ENCODE measurements at regions not wholly inside any gene's neighbourhood (a gene's known extent, or its start where the extent isn't known, plus 50 kb on each side); places are given as distances from the start of the nearest gene placed in this dataset.
"Not testable (repeated sequence)": the region's sequence is repeated elsewhere in the genome, so short reads cannot be mapped to it uniquely, and the experiment has no call there.

- no peak overlapping the region for H3K4me3 ChIP-seq (ENCODE audit: low read depth, low read length)
- TF ChIP-seq CTCF (IDR thresholded peaks at IDR 0.05; ENCODE audit: insufficient read depth, low read depth, low read length) = no peak
- DNase-seq (ENCODE audit: low read depth) = no peak
Measured at GRCh38 chr1:215287362-215287761, 204.8 kb downstream of the KCNK2 start.

GRCh38 chr1:215290018-215290417 lies 207.5 kb downstream of the KCNK2 start:
- DNase-seq (ENCODE audit: low read depth) = no peak
- H3K4me3 ChIP-seq (ENCODE audit: low read depth, low read length) = no peak overlapping the region

GRCh38 chr1:215292932-215293331 lies 210.4 kb downstream of the KCNK2 start:
- no peak for TF ChIP-seq CTCF (IDR thresholded peaks at IDR 0.05; ENCODE audit: insufficient read depth, low read depth, low read length)
- H3K4me3 ChIP-seq (ENCODE audit: low read depth, low read length) = no peak overlapping the region
- DNase-seq (ENCODE audit: low read depth) = no peak

More at GRCh38 chr1:215290018-215290417, 207.5 kb downstream of the KCNK2 start:
- TF ChIP-seq CTCF (IDR thresholded peaks at IDR 0.05; ENCODE audit: insufficient read depth, low read depth, low read length) = no peak

GRCh38 chr1:215306426-215306825 lies 223.9 kb downstream of the KCNK2 start:
- DNase-seq (ENCODE audit: low read depth) = no peak
- TF ChIP-seq CTCF (IDR thresholded peaks at IDR 0.05; ENCODE audit: insufficient read depth, low read depth, low read length) = no peak

GRCh38 chr1:215321802-215322201 lies 239.3 kb downstream of the KCNK2 start:
- no peak overlapping the region for H3K4me3 ChIP-seq (ENCODE audit: low read depth, low read length)
- no peak for TF ChIP-seq CTCF (IDR thresholded peaks at IDR 0.05; ENCODE audit: insufficient read depth, low read depth, low read length)
- DNase-seq (ENCODE audit: low read depth) = no peak

More at GRCh38 chr1:215306426-215306825, 223.9 kb downstream of the KCNK2 start:
- no peak overlapping the region for H3K4me3 ChIP-seq (ENCODE audit: low read depth, low read length)

- DNase-seq (ENCODE audit: low read depth); H3K4me3 ChIP-seq (ENCODE audit: low read depth, low read length): not testable (repeated sequence)
Measured at GRCh38 chr1:215323992-215324391, 241.5 kb downstream of the KCNK2 start.

GRCh38 chr1:215330426-215330825 lies 236.7 kb upstream of the KCTD3 start:
- H3K4me3 ChIP-seq (ENCODE audit: low read depth, low read length) = no peak overlapping the region
- TF ChIP-seq CTCF (IDR thresholded peaks at IDR 0.05; ENCODE audit: insufficient read depth, low read depth, low read length) = no peak
- DNase-seq (ENCODE audit: low read depth) = no peak

Data from fibroblast of villous mesenchyme (primary cell).